ENCODE measurements at regions not wholly inside any gene's neighbourhood (a gene's known extent, or its start where the extent isn't known, plus 50 kb on each side); places are given as distances from the start of the nearest gene placed in this dataset.

DNA sequence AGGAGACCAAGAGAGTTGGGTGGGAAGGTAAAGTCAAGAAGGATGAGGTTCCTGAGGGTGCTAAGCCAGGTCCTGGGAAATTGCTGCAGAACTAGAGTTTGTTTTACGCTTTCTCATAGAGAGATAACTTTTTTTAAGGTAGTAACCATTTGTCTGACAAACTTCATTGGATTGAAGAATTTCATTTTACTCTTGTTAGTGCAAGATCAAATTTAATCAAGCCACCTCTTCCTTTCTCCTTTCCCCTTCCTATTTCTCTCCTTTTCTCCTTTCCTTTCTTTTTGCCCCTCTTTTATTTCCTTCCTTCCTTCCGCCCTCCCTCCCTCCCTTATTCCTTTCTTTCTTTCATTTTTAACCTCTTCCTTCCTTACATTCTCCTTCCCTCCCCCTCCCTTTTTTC is 65.4 kb downstream of the RDH14 start:
- DNase-seq (ENCODE audit: low read depth), result no peak
- TF ChIP-seq CTCF (conservative IDR thresholded peaks at IDR 0.05; ENCODE audit: low read depth, low read length), result no peak
- H3K4me3 ChIP-seq (ENCODE audit: low read depth, low read length), result no peak overlapping the region

DNA sequence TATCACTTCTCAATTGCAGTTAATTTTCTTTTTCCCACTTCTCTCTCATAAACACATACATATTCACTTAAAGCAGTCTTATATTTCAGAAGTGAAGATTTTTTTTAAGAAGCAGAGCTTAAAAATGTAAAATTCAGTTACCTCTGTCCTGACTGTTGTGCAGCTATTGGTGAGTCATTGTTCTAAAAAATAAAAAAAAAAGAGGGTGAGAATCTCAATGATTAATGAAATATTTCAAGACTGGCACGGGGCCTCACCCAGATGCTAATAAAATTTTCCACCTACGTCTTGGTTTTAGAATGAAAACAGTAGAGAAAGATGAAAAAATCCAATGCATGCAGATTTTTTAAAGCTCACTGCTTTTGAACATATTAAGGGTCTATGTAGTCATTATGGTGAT is 67.7 kb downstream of the RDH14 start:
- no peak for TF ChIP-seq CTCF (conservative IDR thresholded peaks at IDR 0.05; ENCODE audit: low read depth, low read length)
- no peak overlapping the region for H3K4me3 ChIP-seq (ENCODE audit: low read depth, low read length)

GRCh38 chr2:18491577-18491976 is 68.9 kb downstream of the RDH14 start:
- DNase-seq (ENCODE audit: low read depth), result no peak
- no peak for TF ChIP-seq CTCF (conservative IDR thresholded peaks at IDR 0.05; ENCODE audit: low read depth, low read length)
- H3K4me3 ChIP-seq (ENCODE audit: low read depth, low read length), result no peak overlapping the region

More for the DNA sequence above, 67.7 kb downstream of the RDH14 start:
- no peak for DNase-seq (ENCODE audit: low read depth)

- TF ChIP-seq CTCF (conservative IDR thresholded peaks at IDR 0.05; ENCODE audit: low read depth, low read length), result no peak
- H3K4me3 ChIP-seq (ENCODE audit: low read depth, low read length), result no peak overlapping the region
- DNase-seq (ENCODE audit: low read depth), result no peak
Observed at GRCh38 chr2:18490901-18491300, 69.6 kb downstream of the RDH14 start.

- no peak for TF ChIP-seq CTCF (conservative IDR thresholded peaks at IDR 0.05; ENCODE audit: low read depth, low read length)
- DNase-seq (ENCODE audit: low read depth), result no peak
- H3K4me3 ChIP-seq (ENCODE audit: low read depth, low read length), result no peak overlapping the region
Observed at GRCh38 chr2:18487106-18487913, 73.1 kb downstream of the RDH14 start.

- no peak overlapping the region for H3K4me3 ChIP-seq (ENCODE audit: low read depth, low read length)
- TF ChIP-seq CTCF (conservative IDR thresholded peaks at IDR 0.05; ENCODE audit: low read depth, low read length), result no peak
- DNase-seq (ENCODE audit: low read depth), result no peak
Observed at GRCh38 chr2:18484625-18485024, 75.8 kb downstream of the RDH14 start.

DNA sequence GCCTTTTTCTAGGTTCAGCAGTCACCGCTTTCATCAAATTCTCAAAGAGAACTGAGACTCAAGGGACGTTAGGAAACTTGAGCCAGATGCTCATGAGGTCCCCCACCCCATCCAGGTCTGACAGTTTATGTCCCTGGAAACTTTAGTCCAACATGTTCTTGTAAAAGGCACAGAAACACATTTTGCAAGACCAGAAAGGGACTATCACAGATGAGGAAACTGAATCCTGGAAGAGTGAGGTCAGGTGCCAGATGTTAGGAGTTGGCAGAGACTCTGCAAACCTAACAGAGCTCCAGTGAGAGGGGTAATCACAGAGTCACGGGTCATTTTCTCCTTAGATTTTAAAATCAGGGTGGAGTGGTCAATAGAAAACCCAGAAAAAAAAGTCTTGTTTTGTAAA is 76.6 kb downstream of the RDH14 start:
- no peak for TF ChIP-seq CTCF (conservative IDR thresholded peaks at IDR 0.05; ENCODE audit: low read depth, low read length)
- no peak overlapping the region for H3K4me3 ChIP-seq (ENCODE audit: low read depth, low read length)
- DNase-seq (ENCODE audit: low read depth), result peak; percentile 44

Data from choroid plexus epithelial cell (primary cell).